Liver (tissue), 8 donors: ENCODE measurements at regions not wholly inside any gene's neighbourhood (a gene's known extent, or its start where the extent isn't known, plus 50 kb on each side); places are given as distances from the start of the nearest gene placed in this dataset.

Source experiments
- DNase-seq: peaks from one replicate; pipeline ENCODE4 v3.0.0-alpha.2; 2017; ENCODE audit warnings: low spot score
- H3K27ac ChIP-seq, 2 donors: one replicate each; pipeline ENCODE4 v1.7.0; 2013; ENCODE audit warnings: inconsistent platforms in 2 of 2, low read length in 2 of 2, control low read depth in 1 of 2, low read depth in 1 of 2, mild to moderate bottlenecking in 1 of 2
- H3K27me3 ChIP-seq, 4 donors: one replicate each; pipeline versions ENCODE4 v1.6.1 to v1.7.0; 2013; ENCODE audit warnings: low read length in 3 of 4, inconsistent platforms in 1 of 4, mild to moderate bottlenecking in 1 of 4, moderate library complexity in 1 of 4; ENCODE audit not compliant: control insufficient read depth in 4 of 4, insufficient read depth in 4 of 4
- H3K36me3 ChIP-seq, 4 donors: one replicate each; pipeline versions ENCODE4 v1.6.1 to v1.7.0; 2013; ENCODE audit warnings: low read length in 3 of 4, mild to moderate bottlenecking in 3 of 4, low read depth in 1 of 4, moderate library complexity in 1 of 4; ENCODE audit not compliant: control insufficient read depth in 4 of 4, insufficient read depth in 3 of 4
- H3K4me1 ChIP-seq, 4 donors: one replicate each; pipeline versions ENCODE4 v1.6.1 to v1.7.0; 2013; ENCODE audit warnings: low read length in 3 of 4, mild to moderate bottlenecking in 3 of 4, moderate library complexity in 1 of 4; ENCODE audit not compliant: control insufficient read depth in 4 of 4, insufficient read depth in 4 of 4
- H3K4me3 ChIP-seq, 3 donors: one replicate each; pipeline versions ENCODE4 v1.6.1 to v1.7.0; 2013; ENCODE audit warnings: low read length in 3 of 3, control low read depth in 1 of 3, low read depth in 1 of 3, mild to moderate bottlenecking in 1 of 3
- H3K9ac ChIP-seq, 2 donors: one replicate each; pipeline ENCODE4 v1.7.0; 2013; ENCODE audit warnings: low read length in 2 of 2, mild to moderate bottlenecking in 2 of 2, moderate library complexity in 2 of 2, control low read depth in 1 of 2, low read depth in 1 of 2
- H3K9me3 ChIP-seq, 4 donors: one replicate each; pipeline versions ENCODE4 v1.6.1 to v1.7.0; 2013; ENCODE audit warnings: low read length in 3 of 4; ENCODE audit not compliant: control insufficient read depth in 4 of 4
- CTCF ChIP-seq: fragments of 150-350 bp; IDR thresholded peaks from 2 replicates; pipeline ENCODE4 v1.5.1; 2017; ENCODE audit warnings: improper control_type of control experiment, low read depth, low read length; ENCODE audit not compliant: missing input control
- EGR1 ChIP-seq, 2 donors: IDR thresholded peaks; 2 replicates each; pipeline ENCODE4 v1.6.1; 2016 to 2018; ENCODE audit warnings: antibody characterized with exemption in 2 of 2, low read depth in 2 of 2
- FOXA1 ChIP-seq: IDR thresholded peaks from 2 replicates; pipeline ENCODE4 v1.6.1; 2016; ENCODE audit warnings: antibody characterized with exemption
- HNF4G ChIP-seq: IDR thresholded peaks from 2 replicates; pipeline ENCODE4 v1.6.1; 2016; ENCODE audit warnings: antibody characterized with exemption
- JUND ChIP-seq, 2 donors: IDR thresholded peaks; 2 replicates each; pipeline ENCODE4 v1.6.1; 2016; ENCODE audit warnings: antibody characterized with exemption in 2 of 2
- MAX ChIP-seq: IDR thresholded peaks from 2 replicates; pipeline ENCODE4 v1.6.1; 2016; ENCODE audit warnings: antibody characterized with exemption
- NR2F2 ChIP-seq: IDR thresholded peaks from 2 replicates; pipeline ENCODE4 v1.6.1; 2016; ENCODE audit warnings: antibody characterized with exemption
- RAD21 ChIP-seq, 2 donors: IDR thresholded peaks; 2 replicates each; pipeline ENCODE4 v1.6.1; 2016; ENCODE audit warnings: antibody characterized with exemption in 2 of 2, mild to moderate bottlenecking in 2 of 2
- REST ChIP-seq: IDR thresholded peaks from 2 replicates; pipeline ENCODE4 v1.6.1; 2016; ENCODE audit warnings: antibody characterized with exemption, mild to moderate bottlenecking
- RXRA ChIP-seq, 2 donors: IDR thresholded peaks; 2 replicates each; pipeline ENCODE4 v1.6.1; 2017 to 2018; ENCODE audit warnings: antibody characterized with exemption in 2 of 2, mild to moderate bottlenecking in 1 of 2
- SP1 ChIP-seq: IDR thresholded peaks from 2 replicates; pipeline ENCODE4 v1.6.1; 2018; ENCODE audit warnings: antibody characterized with exemption, mild to moderate bottlenecking
- TAF1 ChIP-seq: conservative IDR thresholded peaks from 2 replicates; pipeline ENCODE4 v1.6.1; 2016; ENCODE audit warnings: antibody characterized with exemption, mild to moderate bottlenecking
- YY1 ChIP-seq: IDR thresholded peaks from 2 replicates; pipeline ENCODE4 v1.6.1; 2016; ENCODE audit warnings: antibody characterized with exemption, mild to moderate bottlenecking
- ZBTB33 ChIP-seq: IDR thresholded peaks from 2 replicates; pipeline ENCODE4 v1.6.1; 2016; ENCODE audit warnings: antibody characterized with exemption
- WGBS: extraction: QIAGEN DNeasy Blood & Tissue Kit; methylation state at CpG from one replicate; pipeline ENCODE4 v1.1.7; 2013; 5-methylcytosine and 5-hydroxymethylcytosine counted together
- donor health status: healthy.
- donor health status: healthy.
- donor health status: healthy.
- donor health status: healthy.
- donor health status: healthy.

- no peaks in the 10 kb centered on the region for H3K9me3 ChIP-seq
- no peak overlapping the region for H3K27ac ChIP-seq
- WGBS = 61% methylated on average over 4 of the region's 4 CpGs
- DNase-seq = no peak
- H3K36me3 ChIP-seq = no peaks in the 10 kb centered on the region
- H3K9ac ChIP-seq = no peak overlapping the region
- no peaks in the 10 kb centered on the region for H3K27me3 ChIP-seq
- TF ChIP-seq HNF4G (no peak), RAD21 (IDR thresholded peaks at IDR 0.05) (no peak), FOXA1 (no peak), ZBTB33 (no peak), MAX (no peak), TAF1 (no peak), REST (no peak), YY1 (no peak), JUND (IDR thresholded peaks at IDR 0.05) (no peak)
- no peaks in the 10 kb centered on the region for H3K4me1 ChIP-seq
- no peak overlapping the region for H3K4me3 ChIP-seq
Measured at GRCh38 chr3:104411757-104412156, 955.0 kb upstream of the ALCAM start.

GRCh38 chr3:104412608-104413580, 953.8 kb upstream of the ALCAM start:
- no peaks in the 10 kb centered on the region for H3K4me1 ChIP-seq
- H3K9ac ChIP-seq = no peak overlapping the region
- no peak for TF ChIP-seq JUND (IDR thresholded peaks at IDR 0.05)
- no peak for TF ChIP-seq TAF1
- TF ChIP-seq EGR1 (IDR thresholded peaks at IDR 0.05; ENCODE audit: low read depth in 2 of 2) = no peak
- H3K9me3 ChIP-seq = no peaks in the 10 kb centered on the region
- no peak overlapping the region for H3K4me3 ChIP-seq
- DNase-seq = no peak
- no peak overlapping the region for H3K27ac ChIP-seq
- WGBS = 86% methylated on average over 9 of the region's 9 CpGs
- no peaks in the 10 kb centered on the region for H3K36me3 ChIP-seq
- no peaks in the 10 kb centered on the region for H3K27me3 ChIP-seq

GRCh38 chr3:104428337-104428925, 938.3 kb upstream of the ALCAM start:
- 75% methylated on average over 2 of the region's 2 CpGs for WGBS
- Histone ChIP-seq H3K9me3 (no peaks in the 10 kb centered on the region), H3K4me3 (no peak overlapping the region), H3K9ac (no peak overlapping the region), H3K27ac (no peak overlapping the region), H3K4me1 (no peaks in the 10 kb centered on the region), H3K27me3 (no peaks in the 10 kb centered on the region), H3K36me3 (no peaks in the 10 kb centered on the region)
- no peak for DNase-seq
- TF ChIP-seq MAX = no peak
- TF ChIP-seq REST = no peak
- no peak for TF ChIP-seq RAD21 (IDR thresholded peaks at IDR 0.05)
- TF ChIP-seq TAF1 = no peak
- TF ChIP-seq SP1 = no peak
- TF ChIP-seq JUND (IDR thresholded peaks at IDR 0.05) = no peak
- TF ChIP-seq CTCF = no peak
- TF ChIP-seq NR2F2 = no peak
- TF ChIP-seq RXRA (IDR thresholded peaks at IDR 0.05) = no peak
